A673 (cell line): ENCODE measurements at regions not wholly inside any gene's neighbourhood (a gene's known extent, or its start where the extent isn't known, plus 50 kb on each side); places are given as distances from the start of the nearest gene placed in this dataset.

Source experiments
- CTCF ChIP-seq: fragments of 300-800, 200-600 bp; sonication (generic); conservative IDR thresholded peaks from 2 replicates; pipeline ENCODE4 v1.5.1; 2017; ENCODE audit warnings: low read depth, mild to moderate bottlenecking, antibody characterized with exemption, low read length, moderate library complexity, mixed read lengths
- EZH2 ChIP-seq: fragments of 200-600 bp; sonication (generic); IDR thresholded peaks from 2 replicates; pipeline ENCODE4 v1.6.1; 2017; ENCODE audit warnings: borderline replicate concordance, low read depth, mild to moderate bottlenecking, mixed read lengths, antibody characterized with exemption, low read length; ENCODE audit not compliant: poor library complexity, severe bottlenecking

- no peak for TF ChIP-seq CTCF
- TF ChIP-seq EZH2: no peak
Observed at GRCh38 chr5:61943713-61944112, 362.3 kb upstream of the KIF2A start.
